ENCODE measurements at regions not wholly inside any gene's neighbourhood (a gene's known extent, or its start where the extent isn't known, plus 50 kb on each side); places are given as distances from the start of the nearest gene placed in this dataset.

GRCh38 chr2:5360081-5360480, 332.1 kb upstream of the SOX11 start:
- Mint-ChIP-seq H3K36me3 (ENCODE audit: low read depth) (no peaks in the 10 kb centered on the region), H3K9me3 (ENCODE audit: insufficient read depth) (no peaks in the 10 kb centered on the region), H3K27ac (no peak overlapping the region), H3K4me3 (no peak overlapping the region), H3K27me3 (ENCODE audit: low read depth) (no peaks in the 10 kb centered on the region), H3K4me1 (ENCODE audit: low read depth) (no peaks in the 10 kb centered on the region)
- DNase-seq (no peak), ATAC-seq (no peak)
- ChIA-PET POLR2A (no interaction called here), CTCF (no interaction called here)

DNA sequence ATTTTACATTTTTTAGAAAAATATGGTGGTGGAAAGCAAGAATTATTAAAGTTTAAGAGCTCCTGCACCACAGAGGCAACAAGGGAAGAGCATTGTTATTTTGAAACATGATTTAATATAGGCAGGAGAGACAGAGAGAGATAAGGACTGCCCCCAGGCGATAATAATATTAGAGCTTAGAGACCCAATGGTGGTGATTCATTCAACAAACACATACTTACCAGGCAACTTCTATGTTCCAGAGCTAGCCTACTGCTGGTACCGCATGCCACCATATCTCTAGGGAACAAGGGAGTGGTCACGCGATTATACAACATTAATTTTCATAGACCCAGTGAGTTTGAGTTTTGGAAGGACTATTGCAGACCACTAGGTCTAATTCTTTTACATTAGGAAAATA, 327.8 kb upstream of the SOX11 start:
- ATAC-seq, result no peak
- no peak overlapping the region for H3K4me3 Mint-ChIP-seq
- POLR2A ChIA-PET, result no interaction called here
- CTCF ChIA-PET, result no interaction called here
- no peaks in the 10 kb centered on the region for H3K27me3 Mint-ChIP-seq (ENCODE audit: low read depth)
- no peaks in the 10 kb centered on the region for H3K4me1 Mint-ChIP-seq (ENCODE audit: low read depth)
- H3K27ac Mint-ChIP-seq, result no peak overlapping the region
- no peak for DNase-seq
- H3K36me3 Mint-ChIP-seq (ENCODE audit: low read depth), result no peaks in the 10 kb centered on the region
- no peaks in the 10 kb centered on the region for H3K9me3 Mint-ChIP-seq (ENCODE audit: insufficient read depth)

GRCh38 chr2:5365871-5366461, 326.2 kb upstream of the SOX11 start:
- H3K27me3 Mint-ChIP-seq (ENCODE audit: low read depth), result no peaks in the 10 kb centered on the region

DNA sequence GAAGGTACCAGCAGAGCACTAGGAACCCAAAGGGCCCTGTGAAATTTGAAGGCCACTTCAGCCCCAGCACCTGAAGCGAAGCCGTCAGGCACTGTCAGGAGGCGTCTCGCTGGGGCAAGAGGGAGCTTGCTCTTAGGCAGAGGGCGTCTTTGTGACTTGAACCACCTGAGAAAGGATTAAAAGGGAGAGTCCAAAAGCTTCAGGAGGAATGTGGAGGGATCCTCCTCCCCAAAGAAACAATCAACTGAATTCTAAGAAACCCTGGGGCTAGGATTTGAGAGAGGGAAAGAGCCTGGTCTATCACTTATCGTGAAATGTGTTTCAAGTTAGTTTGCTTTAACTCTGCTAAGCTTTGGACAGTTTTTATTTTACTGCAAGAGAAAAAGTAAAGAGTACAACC, 324.9 kb upstream of the SOX11 start:
- DNase-seq (no peak), ATAC-seq (no peak)
- Mint-ChIP-seq H3K9me3 (ENCODE audit: insufficient read depth) (no peaks in the 10 kb centered on the region), H3K27ac (no peak overlapping the region), H3K4me3 (no peak overlapping the region), H3K4me1 (ENCODE audit: low read depth) (no peaks in the 10 kb centered on the region), H3K36me3 (ENCODE audit: low read depth) (no peaks in the 10 kb centered on the region), H3K27me3 (ENCODE audit: low read depth) (no peaks in the 10 kb centered on the region)
- CTCF ChIA-PET, result no interaction called here
- POLR2A ChIA-PET, result no interaction called here

More at GRCh38 chr2:5365871-5366461, 326.2 kb upstream of the SOX11 start:
- Mint-ChIP-seq H3K27ac (no peak overlapping the region), H3K4me3 (no peak overlapping the region), H3K9me3 (ENCODE audit: insufficient read depth) (no peaks in the 10 kb centered on the region), H3K36me3 (ENCODE audit: low read depth) (no peaks in the 10 kb centered on the region), H3K4me1 (ENCODE audit: low read depth) (no peaks in the 10 kb centered on the region)
- CTCF ChIA-PET, result interaction anchor here (0.8 to 1.0 kb wide), 3 partner anchors 21 to 1638 kb away, joined by 3 read pairs; no protein-coding TSS in a partner anchor
- peak; percentile 70 for DNase-seq
- peak; percentile 81 for ATAC-seq
- POLR2A ChIA-PET, result no interaction called here

DNA sequence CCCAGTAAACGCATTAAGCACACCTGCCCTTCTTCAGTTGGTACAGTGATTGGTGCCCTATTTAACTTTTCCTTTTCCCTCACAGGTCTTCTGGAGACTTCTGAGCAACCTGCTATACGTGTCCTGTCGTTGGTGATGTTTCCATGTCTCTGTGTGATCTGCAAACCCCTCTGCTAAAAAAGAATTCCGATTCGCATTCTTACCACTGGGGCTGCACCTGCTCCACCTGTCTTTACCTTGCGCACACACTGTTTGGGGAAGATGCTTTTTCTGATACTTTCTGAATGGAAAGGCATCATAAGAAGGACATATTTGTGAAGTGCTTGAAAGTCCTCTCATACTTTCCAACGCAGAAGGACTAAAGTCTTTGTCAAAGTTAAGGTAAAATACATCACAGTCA, 323.9 kb upstream of the SOX11 start:
- H3K36me3 Mint-ChIP-seq (ENCODE audit: low read depth), result no peaks in the 10 kb centered on the region
- H3K4me1 Mint-ChIP-seq (ENCODE audit: low read depth), result no peaks in the 10 kb centered on the region
- CTCF ChIA-PET, result no interaction called here
- DNase-seq (no peak), ATAC-seq (no peak)
- H3K27me3 Mint-ChIP-seq (ENCODE audit: low read depth), result no peaks in the 10 kb centered on the region
- H3K27ac Mint-ChIP-seq, result no peak overlapping the region
- POLR2A ChIA-PET, result no interaction called here
- no peaks in the 10 kb centered on the region for H3K9me3 Mint-ChIP-seq (ENCODE audit: insufficient read depth)
- H3K4me3 Mint-ChIP-seq, result no peak overlapping the region

- H3K4me1 Mint-ChIP-seq (ENCODE audit: low read depth), result no peaks in the 10 kb centered on the region
Measured at GRCh38 chr2:5369510-5369909, 322.7 kb upstream of the SOX11 start.

GRCh38 chr2:5370158-5370557, 322.0 kb upstream of the SOX11 start:
- H3K27ac Mint-ChIP-seq, result no peak overlapping the region
- H3K4me1 Mint-ChIP-seq (ENCODE audit: low read depth), result no peaks in the 10 kb centered on the region
- no peaks in the 10 kb centered on the region for H3K9me3 Mint-ChIP-seq (ENCODE audit: insufficient read depth)
- POLR2A ChIA-PET, result no interaction called here
- DNase-seq (no peak), ATAC-seq (no peak)
- no peak overlapping the region for H3K4me3 Mint-ChIP-seq
- H3K27me3 Mint-ChIP-seq (ENCODE audit: low read depth), result no peaks in the 10 kb centered on the region
- CTCF ChIA-PET, result no interaction called here
- no peaks in the 10 kb centered on the region for H3K36me3 Mint-ChIP-seq (ENCODE audit: low read depth)

More at GRCh38 chr2:5369510-5369909, 322.7 kb upstream of the SOX11 start:
- no peak overlapping the region for H3K4me3 Mint-ChIP-seq
- H3K9me3 Mint-ChIP-seq (ENCODE audit: insufficient read depth), result no peaks in the 10 kb centered on the region
- no peaks in the 10 kb centered on the region for H3K36me3 Mint-ChIP-seq (ENCODE audit: low read depth)
- no peak for DNase-seq
- POLR2A ChIA-PET, result no interaction called here
- H3K27ac Mint-ChIP-seq, result no peak overlapping the region
- no peaks in the 10 kb centered on the region for H3K27me3 Mint-ChIP-seq (ENCODE audit: low read depth)
- ATAC-seq, result no peak
- CTCF ChIA-PET, result no interaction called here

DNA sequence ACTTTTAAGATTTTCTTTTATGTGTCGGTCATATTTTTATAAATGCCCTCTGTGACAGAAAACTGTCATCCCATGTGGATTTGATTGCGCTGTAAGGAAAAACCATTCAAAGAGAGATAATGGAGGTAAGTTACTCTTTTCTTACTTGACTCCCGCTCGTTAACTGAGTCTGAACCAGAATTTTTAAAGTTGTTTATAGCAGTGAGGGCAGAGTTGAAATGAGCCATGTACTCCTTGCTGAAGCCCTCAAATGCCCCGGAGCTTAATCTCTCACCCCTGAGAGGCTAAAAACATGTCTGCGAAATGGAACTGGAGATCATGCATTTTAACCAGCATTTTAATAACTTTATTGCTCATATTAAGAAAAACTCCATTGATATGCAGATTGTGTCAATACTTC, 320.0 kb upstream of the SOX11 start:
- DNase-seq, result no peak
- ChIA-PET CTCF (no interaction called here), POLR2A (no interaction called here)
- no peaks in the 10 kb centered on the region for H3K27me3 Mint-ChIP-seq (ENCODE audit: low read depth)
- H3K36me3 Mint-ChIP-seq (ENCODE audit: low read depth), result no peaks in the 10 kb centered on the region
- H3K4me3 Mint-ChIP-seq, result no peak overlapping the region
- H3K4me1 Mint-ChIP-seq (ENCODE audit: low read depth), result no peaks in the 10 kb centered on the region
- H3K9me3 Mint-ChIP-seq (ENCODE audit: insufficient read depth), result no peaks in the 10 kb centered on the region
- ATAC-seq, result no peak
- no peak overlapping the region for H3K27ac Mint-ChIP-seq

- no peak for DNase-seq
- CTCF ChIA-PET, result no interaction called here
- Mint-ChIP-seq H3K4me1 (ENCODE audit: low read depth) (no peaks in the 10 kb centered on the region), H3K4me3 (no peak overlapping the region), H3K36me3 (ENCODE audit: low read depth) (no peaks in the 10 kb centered on the region), H3K27ac (no peak overlapping the region), H3K27me3 (ENCODE audit: low read depth) (no peaks in the 10 kb centered on the region), H3K9me3 (ENCODE audit: insufficient read depth) (no peaks in the 10 kb centered on the region)
- POLR2A ChIA-PET, result no interaction called here
- ATAC-seq, result no peak
Measured at GRCh38 chr2:5373200-5373599, 319.0 kb upstream of the SOX11 start.

DNA sequence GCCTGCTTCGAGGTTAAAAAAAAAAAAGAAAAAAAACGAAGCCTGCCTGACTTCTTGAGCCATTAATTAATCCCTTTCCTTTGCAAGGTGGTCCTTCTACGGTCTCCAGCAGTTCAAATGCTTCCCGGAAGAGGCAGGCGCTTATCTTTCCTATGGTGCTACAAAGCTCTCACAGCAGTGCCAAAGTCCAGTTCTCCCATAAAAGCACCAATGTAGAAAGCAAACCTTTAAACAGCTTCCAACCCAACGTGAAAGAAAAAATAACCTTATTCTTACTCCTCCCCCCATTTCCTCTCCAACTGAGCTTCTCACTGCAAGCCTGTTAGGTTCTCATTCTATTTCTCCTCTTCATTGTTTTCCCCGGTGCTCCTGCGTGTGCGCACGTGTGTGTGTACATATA, 317.4 kb upstream of the SOX11 start:
- POLR2A ChIA-PET, result no interaction called here
- Mint-ChIP-seq H3K4me3 (no peak overlapping the region), H3K4me1 (ENCODE audit: low read depth) (no peaks in the 10 kb centered on the region)

DNA sequence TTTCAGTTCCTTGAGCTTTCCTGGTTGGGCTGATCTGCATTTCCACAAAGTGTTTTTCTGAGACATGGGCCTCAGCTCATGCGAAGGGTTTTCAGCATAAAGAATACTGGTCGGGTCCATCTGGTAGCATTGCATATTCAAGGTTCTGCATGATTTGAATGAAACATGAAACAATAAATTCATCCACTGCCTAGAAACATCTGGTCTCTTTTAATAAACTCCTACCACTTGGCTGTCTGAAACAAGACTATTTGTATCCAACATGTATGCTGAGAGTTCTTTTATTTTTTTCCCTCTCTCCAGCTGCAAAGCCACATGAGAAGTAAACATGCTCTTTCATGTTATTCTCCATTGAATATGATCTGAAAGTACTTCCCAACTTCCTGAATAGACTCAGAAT, 314.9 kb upstream of the SOX11 start:
- Mint-ChIP-seq H3K36me3 (ENCODE audit: low read depth) (no peaks in the 10 kb centered on the region), H3K4me3 (no peak overlapping the region), H3K9me3 (ENCODE audit: insufficient read depth) (no peaks in the 10 kb centered on the region), H3K4me1 (ENCODE audit: low read depth) (no peaks in the 10 kb centered on the region), H3K27ac (no peak overlapping the region), H3K27me3 (ENCODE audit: low read depth) (no peaks in the 10 kb centered on the region)
- POLR2A ChIA-PET, result interaction anchor here (0.6 kb wide), 1 partner anchor 1289 kb away, joined by 3 read pairs; no protein-coding TSS in a partner anchor
- CTCF ChIA-PET, result no interaction called here
- no peak for DNase-seq
- ATAC-seq, result no peak

More for the DNA sequence above, 317.4 kb upstream of the SOX11 start:
- ATAC-seq (no peak), DNase-seq (no peak)
- H3K9me3 Mint-ChIP-seq (ENCODE audit: insufficient read depth), result no peaks in the 10 kb centered on the region
- CTCF ChIA-PET, result no interaction called here
- H3K27ac Mint-ChIP-seq, result no peak overlapping the region
- H3K36me3 Mint-ChIP-seq (ENCODE audit: low read depth), result no peaks in the 10 kb centered on the region
- H3K27me3 Mint-ChIP-seq (ENCODE audit: low read depth), result no peaks in the 10 kb centered on the region

GRCh38 chr2:5379811-5380210, 312.4 kb upstream of the SOX11 start:
- CTCF ChIA-PET, result no interaction called here
- H3K4me3 Mint-ChIP-seq, result no peak overlapping the region

GRCh38 chr2:5385596-5385995, 306.6 kb upstream of the SOX11 start:
- no peak for ATAC-seq

More at GRCh38 chr2:5379811-5380210, 312.4 kb upstream of the SOX11 start:
- H3K27me3 Mint-ChIP-seq (ENCODE audit: low read depth), result no peaks in the 10 kb centered on the region
- H3K9me3 Mint-ChIP-seq (ENCODE audit: insufficient read depth), result peaks cover 5% of the 10 kb centered on the region
- POLR2A ChIA-PET, result no interaction called here
- ATAC-seq (no peak), DNase-seq (no peak)
- H3K27ac Mint-ChIP-seq, result no peak overlapping the region
- no peaks in the 10 kb centered on the region for H3K36me3 Mint-ChIP-seq (ENCODE audit: low read depth)
- H3K4me1 Mint-ChIP-seq (ENCODE audit: low read depth), result no peaks in the 10 kb centered on the region

More at GRCh38 chr2:5385596-5385995, 306.6 kb upstream of the SOX11 start:
- no peaks in the 10 kb centered on the region for H3K27me3 Mint-ChIP-seq (ENCODE audit: low read depth)
- POLR2A ChIA-PET, result no interaction called here
- no peak overlapping the region for H3K27ac Mint-ChIP-seq
- no peaks in the 10 kb centered on the region for H3K4me1 Mint-ChIP-seq (ENCODE audit: low read depth)
- no peaks in the 10 kb centered on the region for H3K36me3 Mint-ChIP-seq (ENCODE audit: low read depth)
- no peak overlapping the region for H3K4me3 Mint-ChIP-seq
- CTCF ChIA-PET, result no interaction called here
- no peak for DNase-seq
- H3K9me3 Mint-ChIP-seq (ENCODE audit: insufficient read depth), result peaks cover 11% of the 10 kb centered on the region
